IPS-18a (cell line): ENCODE measurements at regions not wholly inside any gene's neighbourhood (a gene's known extent, or its start where the extent isn't known, plus 50 kb on each side); places are given as distances from the start of the nearest gene placed in this dataset.

Source experiments
- H3K27ac ChIP-seq: one replicate; pipeline ENCODE4 v1.5.1; 2013; ENCODE audit warnings: low read length
- H3K27me3 ChIP-seq: one replicate; pipeline ENCODE4 v1.6.1; 2013; ENCODE audit warnings: mild to moderate bottlenecking, low read length; ENCODE audit not compliant: control insufficient read depth, insufficient read depth
- H3K36me3 ChIP-seq: one replicate; pipeline ENCODE4 v1.6.1; 2013; ENCODE audit warnings: low read depth, low read length; ENCODE audit not compliant: control insufficient read depth
- H3K4me1 ChIP-seq: one replicate; pipeline ENCODE4 v1.6.1; 2013; ENCODE audit warnings: low read depth, low read length; ENCODE audit not compliant: control insufficient read depth
- H3K4me3 ChIP-seq: one replicate; pipeline ENCODE4 v1.5.1; 2013; ENCODE audit warnings: low read length
- H3K9ac ChIP-seq: one replicate; pipeline ENCODE4 v1.6.1; 2013; ENCODE audit warnings: mild to moderate bottlenecking, low read length, moderate library complexity
- H3K9me3 ChIP-seq: one replicate; pipeline ENCODE4 v1.6.1; 2013; ENCODE audit warnings: low read depth, low read length; ENCODE audit not compliant: control insufficient read depth

DNA sequence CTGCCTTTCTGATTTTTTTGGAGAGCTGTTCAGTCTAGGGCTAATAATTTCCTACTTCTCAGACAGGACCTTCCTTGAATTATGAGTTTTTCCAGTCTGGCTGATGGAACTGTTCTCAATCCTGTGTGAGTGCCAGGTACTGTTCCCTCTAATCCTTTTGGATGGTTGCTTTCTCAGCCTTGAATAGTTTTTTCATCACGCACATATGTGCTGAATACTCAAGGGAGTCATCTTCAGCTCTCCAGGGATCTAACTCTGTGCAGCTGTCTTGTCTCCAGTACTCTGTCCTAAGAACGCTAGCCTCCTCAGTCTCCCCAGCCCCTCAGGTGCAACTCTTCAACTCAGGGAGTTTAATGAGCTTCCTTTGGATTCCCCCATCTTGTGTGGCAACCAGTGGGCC, 93.2 kb downstream of the GASK1B start:
- no peaks in the 10 kb centered on the region for H3K27me3 ChIP-seq
- no peaks in the 10 kb centered on the region for H3K4me1 ChIP-seq
- no peak overlapping the region for H3K9ac ChIP-seq
- H3K9me3 ChIP-seq, result no peaks in the 10 kb centered on the region
- H3K36me3 ChIP-seq, result no peaks in the 10 kb centered on the region
- H3K27ac ChIP-seq, result no peak overlapping the region
- no peak overlapping the region for H3K4me3 ChIP-seq

DNA sequence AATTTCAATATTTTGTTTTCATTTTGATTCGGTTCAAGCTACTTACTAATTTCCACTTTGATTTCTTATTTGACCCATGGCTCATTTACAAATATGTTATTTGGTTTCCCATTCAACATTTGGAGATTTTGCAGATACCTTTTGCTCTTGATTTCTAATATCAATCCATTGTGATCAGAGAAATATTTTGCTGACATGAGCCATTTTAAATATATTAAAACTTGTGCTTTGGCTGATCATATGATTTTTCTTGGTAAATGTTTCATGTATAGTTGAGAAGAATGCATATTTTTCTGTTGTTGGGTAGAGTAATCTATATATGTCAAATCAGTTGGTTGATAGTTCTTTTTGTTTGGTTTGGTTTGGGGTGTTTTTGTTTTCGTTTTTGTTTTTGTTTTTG, 95.0 kb downstream of the GASK1B start:
- Histone ChIP-seq H3K27ac (no peak overlapping the region), H3K36me3 (no peaks in the 10 kb centered on the region), H3K9me3 (no peaks in the 10 kb centered on the region), H3K4me3 (no peak overlapping the region), H3K27me3 (no peaks in the 10 kb centered on the region), H3K9ac (no peak overlapping the region), H3K4me1 (no peaks in the 10 kb centered on the region)

GRCh38 chr4:158074851-158075250, 98.0 kb downstream of the GASK1B start:
- Histone ChIP-seq H3K27me3 (no peaks in the 10 kb centered on the region), H3K4me3 (no peak overlapping the region), H3K9ac (no peak overlapping the region)

DNA sequence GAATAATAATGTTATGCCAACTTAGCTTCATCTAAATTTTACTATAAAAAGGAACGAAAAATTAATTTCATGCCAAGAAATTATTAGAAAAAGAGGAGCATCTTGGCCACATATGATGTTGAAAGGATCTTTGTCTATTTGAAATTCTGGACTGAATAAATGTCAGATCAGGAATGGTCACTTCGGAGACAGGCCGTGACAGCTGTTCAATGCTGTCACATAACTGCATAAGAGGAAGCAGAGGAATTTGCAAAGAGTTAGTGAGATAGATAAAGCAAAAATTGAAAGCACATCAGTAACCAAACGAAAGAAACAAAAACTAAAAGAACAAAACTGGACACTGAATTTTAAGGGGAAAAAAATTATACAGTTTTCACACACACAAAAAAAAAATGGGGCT, 100.9 kb downstream of the GASK1B start:
- H3K27me3 ChIP-seq, result no peaks in the 10 kb centered on the region

More at GRCh38 chr4:158074851-158075250, 98.0 kb downstream of the GASK1B start:
- Histone ChIP-seq H3K27ac (no peak overlapping the region), H3K4me1 (no peaks in the 10 kb centered on the region), H3K9me3 (no peaks in the 10 kb centered on the region), H3K36me3 (no peaks in the 10 kb centered on the region)

GRCh38 chr4:158068068-158068467, 104.8 kb downstream of the GASK1B start:
- H3K9ac ChIP-seq, result no peak overlapping the region
- no peak overlapping the region for H3K27ac ChIP-seq
- no peaks in the 10 kb centered on the region for H3K9me3 ChIP-seq
- H3K4me3 ChIP-seq, result no peak overlapping the region
- H3K36me3 ChIP-seq, result no peaks in the 10 kb centered on the region
- H3K4me1 ChIP-seq, result no peaks in the 10 kb centered on the region
- no peaks in the 10 kb centered on the region for H3K27me3 ChIP-seq

More for the DNA sequence above, 100.9 kb downstream of the GASK1B start:
- Histone ChIP-seq H3K4me1 (no peaks in the 10 kb centered on the region), H3K9me3 (no peaks in the 10 kb centered on the region), H3K27ac (no peak overlapping the region), H3K9ac (no peak overlapping the region), H3K36me3 (no peaks in the 10 kb centered on the region), H3K4me3 (no peak overlapping the region)

DNA sequence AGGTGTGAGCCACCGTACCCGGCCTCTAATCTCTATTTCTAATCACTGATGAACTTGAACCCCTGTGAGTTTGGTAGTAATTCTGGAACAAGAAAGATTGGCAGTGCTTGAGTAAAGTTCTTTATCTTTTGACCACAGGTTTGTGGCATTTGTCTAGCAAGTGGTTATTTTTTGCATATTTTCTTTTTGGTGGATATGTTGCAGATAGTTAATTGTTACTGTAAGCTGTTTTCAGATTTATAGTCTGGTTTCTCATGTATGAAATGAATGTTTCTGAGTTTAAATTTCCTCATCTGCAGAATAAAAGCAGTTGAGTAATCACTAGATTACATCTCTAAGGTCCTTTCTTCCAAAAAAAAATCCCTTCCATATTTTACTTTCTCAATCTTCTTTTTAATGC, 105.2 kb downstream of the GASK1B start:
- no peak overlapping the region for H3K4me3 ChIP-seq
- H3K9ac ChIP-seq, result no peak overlapping the region
- H3K27ac ChIP-seq, result no peak overlapping the region
- no peaks in the 10 kb centered on the region for H3K9me3 ChIP-seq
- no peaks in the 10 kb centered on the region for H3K27me3 ChIP-seq
- no peaks in the 10 kb centered on the region for H3K4me1 ChIP-seq
- no peaks in the 10 kb centered on the region for H3K36me3 ChIP-seq

GRCh38 chr4:158065603-158066002, 107.2 kb downstream of the GASK1B start:
- Histone ChIP-seq H3K9ac (no peak overlapping the region), H3K4me3 (no peak overlapping the region), H3K4me1 (no peaks in the 10 kb centered on the region), H3K27ac (no peak overlapping the region), H3K9me3 (no peaks in the 10 kb centered on the region), H3K36me3 (no peaks in the 10 kb centered on the region), H3K27me3 (no peaks in the 10 kb centered on the region)

- no peaks in the 10 kb centered on the region for H3K9me3 ChIP-seq
- no peak overlapping the region for H3K9ac ChIP-seq
- no peak overlapping the region for H3K4me3 ChIP-seq
- H3K27ac ChIP-seq, result no peak overlapping the region
- H3K36me3 ChIP-seq, result no peaks in the 10 kb centered on the region
- H3K4me1 ChIP-seq, result no peaks in the 10 kb centered on the region
- H3K27me3 ChIP-seq, result no peaks in the 10 kb centered on the region
These were observed 107.6 kb downstream of the GASK1B start for GRCh38 chr4:158065176-158065575.

DNA sequence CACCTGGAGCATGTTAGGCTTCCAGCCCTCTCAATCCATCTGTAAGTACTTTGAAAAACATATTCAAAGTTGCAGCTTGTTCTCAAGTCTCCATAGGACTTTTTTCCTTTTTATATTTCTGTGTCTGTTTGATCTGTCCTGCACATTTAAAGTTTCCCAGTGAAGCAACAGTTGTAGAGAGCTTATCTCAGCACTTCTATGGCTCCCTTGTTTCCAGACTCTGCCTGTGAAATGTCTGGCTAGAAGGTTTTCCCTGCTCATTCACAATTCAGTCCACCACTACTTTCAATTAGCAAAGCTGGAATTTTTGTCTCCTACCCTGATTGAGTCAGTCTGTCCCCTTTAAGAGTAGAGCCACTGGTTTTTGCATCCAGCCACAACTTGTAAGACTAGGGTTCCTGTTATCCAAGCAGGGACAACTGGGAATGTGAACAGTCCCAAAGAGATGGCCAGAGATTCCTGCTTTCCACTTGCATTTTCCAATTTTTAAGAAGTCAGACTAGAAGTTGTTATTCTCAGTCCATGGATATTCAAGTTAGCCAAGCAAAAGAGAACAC, 116.1 kb downstream of the GASK1B start:
- H3K4me3 ChIP-seq, result no peak overlapping the region
- H3K27ac ChIP-seq, result no peak overlapping the region
- no peak overlapping the region for H3K9ac ChIP-seq
- no peaks in the 10 kb centered on the region for H3K4me1 ChIP-seq
- H3K27me3 ChIP-seq, result no peaks in the 10 kb centered on the region
- H3K9me3 ChIP-seq, result no peaks in the 10 kb centered on the region
- H3K36me3 ChIP-seq, result no peaks in the 10 kb centered on the region

DNA sequence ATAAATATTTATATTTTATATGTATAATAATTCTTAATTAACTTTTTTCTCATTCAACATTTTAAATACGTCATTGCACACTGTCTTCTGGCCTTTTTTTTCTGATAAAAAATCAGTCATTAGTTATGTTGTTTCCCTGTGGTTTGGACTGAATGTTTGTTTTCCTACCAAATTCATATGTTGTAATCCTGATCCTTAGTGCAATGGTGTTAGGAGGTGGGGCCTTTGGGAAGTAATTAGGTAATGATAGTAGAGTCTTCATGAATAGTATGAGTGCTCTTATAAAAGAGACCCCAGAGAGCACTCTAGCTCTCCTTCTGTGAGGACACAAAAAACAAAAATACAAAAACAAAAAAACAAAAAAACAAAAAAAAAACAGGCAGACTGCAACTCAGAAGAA, 117.2 kb downstream of the GASK1B start:
- no peaks in the 10 kb centered on the region for H3K4me1 ChIP-seq
- H3K9ac ChIP-seq, result no peak overlapping the region
- H3K27me3 ChIP-seq, result no peaks in the 10 kb centered on the region
- no peak overlapping the region for H3K27ac ChIP-seq
- H3K36me3 ChIP-seq, result no peaks in the 10 kb centered on the region
- no peak overlapping the region for H3K4me3 ChIP-seq
- no peaks in the 10 kb centered on the region for H3K9me3 ChIP-seq

- H3K4me3 ChIP-seq, result no peak overlapping the region
- no peaks in the 10 kb centered on the region for H3K9me3 ChIP-seq
- H3K27ac ChIP-seq, result no peak overlapping the region
- no peaks in the 10 kb centered on the region for H3K36me3 ChIP-seq
- no peaks in the 10 kb centered on the region for H3K4me1 ChIP-seq
- H3K27me3 ChIP-seq, result no peaks in the 10 kb centered on the region
- no peak overlapping the region for H3K9ac ChIP-seq
These were observed 119.0 kb downstream of the GASK1B start for GRCh38 chr4:158053801-158054200.

DNA sequence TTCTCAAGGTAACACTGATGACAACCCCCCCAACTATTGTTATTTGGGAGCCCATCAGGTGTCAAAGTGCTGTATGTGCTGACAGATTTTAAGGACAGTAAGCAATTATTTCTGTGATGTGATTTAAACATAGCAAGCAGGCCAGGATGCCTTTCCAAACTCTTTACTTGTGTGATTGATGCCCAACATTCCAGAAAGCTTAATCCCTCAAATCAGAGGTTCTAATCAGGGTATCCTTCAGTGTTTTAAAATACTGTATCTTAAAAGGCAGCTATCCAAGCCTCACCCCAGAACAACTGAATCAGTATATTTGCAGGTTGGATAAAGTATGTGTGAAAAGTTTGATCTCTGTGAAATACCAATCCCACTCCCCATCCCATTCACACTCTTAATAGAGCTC, 119.7 kb downstream of the GASK1B start:
- Histone ChIP-seq H3K27me3 (no peaks in the 10 kb centered on the region), H3K4me3 (no peak overlapping the region), H3K27ac (no peak overlapping the region), H3K9me3 (no peaks in the 10 kb centered on the region), H3K4me1 (no peaks in the 10 kb centered on the region), H3K9ac (no peak overlapping the region), H3K36me3 (no peaks in the 10 kb centered on the region)
